ENCODE measurements at regions not wholly inside any gene's neighbourhood (a gene's known extent, or its start where the extent isn't known, plus 50 kb on each side); places are given as distances from the start of the nearest gene placed in this dataset.

- no peak overlapping the region for H3K4me3 ChIP-seq
- H3K9me3 ChIP-seq (replicated peaks; ENCODE audit: control insufficient read depth, insufficient read depth, low read depth, low read length) = no peaks in the 10 kb centered on the region
- H3K27ac ChIP-seq (ENCODE audit: extremely low read depth, low read depth, low read length) = no peak overlapping the region
- ChIA-PET CTCF (ENCODE audit: low intra/inter-chr PET ratio) (no interaction called here), POLR2A (no interaction called here)
- no peak overlapping the region for H3K9ac ChIP-seq (ENCODE audit: insufficient read depth in 1 of 2, low read depth in 2 of 2, low read length in 2 of 2)
- no peak for TF ChIP-seq CBX2 (IDR thresholded peaks at IDR 0.05; ENCODE audit: insufficient read depth, low read length, poor library complexity, severe bottlenecking)
- no peak for TF ChIP-seq BCOR (IDR thresholded peaks at IDR 0.05)
- TF ChIP-seq KAT8 (IDR thresholded peaks at IDR 0.05; ENCODE audit: low read depth) = no peak
- TF ChIP-seq MAX (CRISPR knock-in tag; IDR thresholded peaks at IDR 0.05) = no peak
- TF ChIP-seq NKRF (IDR thresholded peaks at IDR 0.05; ENCODE audit: borderline replicate concordance) = no peak
- TF ChIP-seq PML (IDR thresholded peaks at IDR 0.05; ENCODE audit: low read length) = no peak
- no peak for TF ChIP-seq E2F3 (CRISPR knock-in tag; IDR thresholded peaks at IDR 0.05)
- TF ChIP-seq MLLT1 (IDR thresholded peaks at IDR 0.05) = no peak
- no peak for TF ChIP-seq SIRT6 (IDR thresholded peaks at IDR 0.05; ENCODE audit: low read depth, low read length)
- TF ChIP-seq ZNF212 (CRISPR knock-in tag; IDR thresholded peaks at IDR 0.05) = no peak
- no peak for TF ChIP-seq ZNF609 (CRISPR knock-in tag; IDR thresholded peaks at IDR 0.05; ENCODE audit: borderline replicate concordance)
- no peak for TF ChIP-seq ETV5 (CRISPR knock-in tag; IDR thresholded peaks at IDR 0.05; ENCODE audit: low read depth)
- TF ChIP-seq CXXC5 (CRISPR knock-in tag; IDR thresholded peaks at IDR 0.05) = no peak
- TF ChIP-seq ZNF175 (CRISPR knock-in tag; IDR thresholded peaks at IDR 0.05; ENCODE audit: low read depth) = no peak
- TF ChIP-seq ARNT (IDR thresholded peaks at IDR 0.05) = no peak
- TF ChIP-seq ZFPM2 (CRISPR knock-in tag; IDR thresholded peaks at IDR 0.05) = no peak
- no peak for TF ChIP-seq ZBTB8A (IDR thresholded peaks at IDR 0.05; ENCODE audit: partially characterized antibody)
- no peak for TF ChIP-seq GATAD2A (IDR thresholded peaks at IDR 0.05)
- H3K4me2 ChIP-seq (ENCODE audit: insufficient read depth, low read length) = no peak overlapping the region
- ATAC-seq (no peak), DNase-seq (ENCODE audit: extremely low read depth in 1 of 4, low spot score in 3 of 4) (no peak), FAIRE-seq (no peak)
- H3K9me1 ChIP-seq (ENCODE audit: control insufficient read depth, insufficient read depth, low read length) = no peaks in the 10 kb centered on the region
- BruUV-seq (replicated peaks) = no TSS peak
- no peaks in the 10 kb centered on the region for H3K36me3 ChIP-seq (ENCODE audit: control insufficient read depth, insufficient read depth, low read length)
- no peaks in the 10 kb centered on the region for H3K27me3 ChIP-seq (ENCODE audit: control insufficient read depth in 2 of 2, insufficient read depth in 2 of 2, low read length in 2 of 2)
- 0% methylated on average over 4 of the region's 4 CpGs for WGBS (ENCODE audit: insufficient coverage, low coverage, missing lambda C conversion rate)
- no peak overlapping the region for H2AFZ ChIP-seq (ENCODE audit: low read depth, low read length)
- no peaks in the 10 kb centered on the region for H3K4me1 ChIP-seq (replicated peaks in 1 of 2; ENCODE audit: control insufficient read depth in 2 of 2, insufficient read depth in 2 of 2, low read length in 2 of 2)
- no peaks in the 10 kb centered on the region for H3K79me2 ChIP-seq (ENCODE audit: control insufficient read depth, insufficient read depth, low read length)
- in situ Hi-C loops (cut with MboI) = no loop called here
- no peaks in the 10 kb centered on the region for H4K20me1 ChIP-seq (replicated peaks; ENCODE audit: control insufficient read depth, insufficient read depth, low read length)
- intact Hi-C loops (cut with micrococcal nuclease) = no loop called here
Observed at GRCh38 chr3:96000966-96001365, 813.4 kb upstream of the EPHA6 start.

Data from K562 (cell line).